RPMI8226 (cell line): ENCODE measurements at regions not wholly inside any gene's neighbourhood (a gene's known extent, or its start where the extent isn't known, plus 50 kb on each side); places are given as distances from the start of the nearest gene placed in this dataset.
"Not testable (repeated sequence)": the region's sequence is repeated elsewhere in the genome, so short reads cannot be mapped to it uniquely, and the experiment has no call there.

ENCODE experiments used
- DNase-seq: peaks from one replicate; pipeline ENCODE4 v3.0.0-alpha.2; 2015

GRCh38 chr6:14782921-14783464 lies 462.9 kb upstream of the JARID2 start:
- DNase-seq, result not testable (repeated sequence)

- no peak for DNase-seq
These were observed 462.3 kb upstream of the JARID2 start for GRCh38 chr6:14783594-14783993.

- peak; percentile 51 for DNase-seq
These were observed 461.0 kb upstream of the JARID2 start for GRCh38 chr6:14784596-14785492.

DNA sequence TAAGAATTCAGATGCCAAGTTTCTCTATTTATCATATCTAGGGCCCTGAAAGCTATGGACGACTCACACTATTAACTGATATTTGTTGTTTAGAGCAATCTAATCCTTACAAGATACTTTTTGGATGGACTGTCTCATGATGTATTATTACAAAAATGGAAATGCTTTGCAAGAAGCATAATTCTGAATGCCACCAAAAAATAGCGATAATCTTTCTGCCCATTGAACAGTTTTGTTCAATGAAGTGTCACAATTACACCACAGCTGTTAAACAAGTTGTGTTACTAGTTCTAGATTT lies 460.4 kb upstream of the JARID2 start:
- DNase-seq, result no peak

- DNase-seq, result no peak
These were observed 459.9 kb upstream of the JARID2 start for GRCh38 chr6:14786008-14786407.

DNA sequence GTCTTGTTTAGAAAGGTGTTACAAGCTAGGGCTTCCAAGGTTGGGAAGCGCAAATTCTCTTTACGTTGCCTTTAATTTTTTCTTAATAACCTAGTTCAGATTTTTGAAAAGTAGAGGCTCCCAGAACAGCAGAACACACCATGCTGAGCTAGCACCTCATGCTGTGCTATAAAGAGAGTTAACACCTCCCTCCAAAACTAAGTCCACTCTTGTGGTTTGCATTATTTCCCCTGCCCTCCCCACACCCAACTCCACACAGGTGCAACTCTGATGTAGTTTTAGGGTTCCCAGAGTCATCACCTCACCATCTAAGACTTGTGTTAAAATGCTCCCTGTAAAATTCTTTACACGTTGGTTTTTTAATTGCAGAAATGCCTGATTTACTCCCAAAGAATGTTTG lies 459.4 kb upstream of the JARID2 start:
- peak; percentile 92 for DNase-seq

DNA sequence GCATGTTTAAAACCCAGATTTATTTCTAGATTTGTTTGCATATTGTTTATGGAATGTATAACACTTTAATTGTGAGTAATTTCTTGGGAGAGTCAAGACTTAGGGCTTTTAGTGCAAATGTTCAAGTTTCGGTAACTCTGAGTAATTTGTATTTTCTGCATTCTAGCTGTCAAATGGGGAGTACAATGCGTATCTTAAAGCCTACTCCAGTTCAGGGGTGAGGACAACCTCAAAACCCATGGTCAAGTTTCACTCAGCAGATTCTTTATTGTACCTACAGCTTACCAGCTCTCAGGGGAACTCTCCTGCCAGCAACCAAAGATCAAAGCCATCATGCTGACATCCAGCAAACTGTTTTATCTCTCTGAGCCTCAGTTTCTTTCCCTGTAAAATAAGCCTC lies 458.6 kb upstream of the JARID2 start:
- DNase-seq, result peak; percentile 17

GRCh38 chr6:14787677-14788076 lies 458.2 kb upstream of the JARID2 start:
- no peak for DNase-seq

- no peak for DNase-seq
These were observed 455.9 kb upstream of the JARID2 start for GRCh38 chr6:14789996-14790395.

GRCh38 chr6:14790976-14791375 lies 454.9 kb upstream of the JARID2 start:
- no peak for DNase-seq

- no peak for DNase-seq
These were observed 454.3 kb upstream of the JARID2 start for GRCh38 chr6:14791526-14791925.

DNA sequence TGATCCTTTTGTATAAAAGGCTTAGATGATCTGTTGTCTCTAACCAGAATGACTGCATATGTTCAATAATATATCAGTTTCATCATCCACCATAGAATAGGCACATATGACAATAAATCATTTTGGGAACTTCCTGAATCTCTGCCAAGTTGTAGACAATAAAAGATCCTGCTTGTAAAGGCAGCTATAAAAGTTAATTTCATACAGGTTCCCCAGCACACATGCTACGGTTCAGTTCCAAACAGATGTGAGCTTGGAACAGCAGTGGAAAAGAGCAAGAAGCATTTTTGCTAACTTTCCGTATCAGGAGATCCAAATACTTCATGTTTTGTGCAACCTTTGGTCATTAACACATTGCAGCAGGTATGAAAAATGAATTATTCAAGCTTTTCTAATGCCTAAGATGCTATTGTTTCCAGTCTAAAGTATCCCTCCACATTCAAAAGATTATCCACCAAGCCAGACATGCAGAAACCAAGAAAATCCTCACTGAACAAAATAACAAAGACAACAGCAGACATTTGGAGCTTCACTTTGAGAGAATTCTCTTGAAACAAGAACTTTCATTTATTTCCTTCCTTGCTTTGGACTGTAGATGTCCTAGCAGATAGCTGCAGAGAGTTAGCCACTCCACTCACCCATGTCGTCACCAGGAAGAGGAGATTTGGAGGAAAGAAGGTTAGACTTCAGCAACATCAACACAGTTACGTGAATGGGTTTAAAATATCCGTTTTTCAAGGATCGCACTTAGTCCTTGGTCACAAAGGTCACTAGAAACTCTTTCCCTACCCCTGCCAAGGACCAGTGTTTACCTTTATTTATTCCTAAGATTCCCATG lies 453.5 kb upstream of the JARID2 start:
- DNase-seq, result no peak

DNA sequence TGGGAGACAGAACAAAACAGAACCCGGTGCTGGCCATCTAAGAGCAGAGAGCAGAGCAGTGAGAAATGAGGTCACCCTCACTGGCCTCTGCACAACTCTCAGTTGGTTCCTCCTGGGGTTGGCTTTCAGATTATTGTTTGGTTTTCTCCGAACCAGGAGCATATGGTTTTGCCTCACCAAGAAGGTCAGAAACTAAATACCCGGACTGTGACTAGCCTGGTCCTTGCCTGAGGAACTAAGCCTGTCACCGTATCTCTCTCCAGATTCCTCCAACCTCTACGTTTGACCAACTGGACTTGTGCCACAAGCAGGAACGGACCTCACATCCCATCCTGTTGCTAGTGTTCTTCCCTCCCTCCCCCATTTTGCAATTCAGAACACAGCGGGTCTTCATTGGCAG lies 450.4 kb upstream of the JARID2 start:
- DNase-seq, result no peak

DNA sequence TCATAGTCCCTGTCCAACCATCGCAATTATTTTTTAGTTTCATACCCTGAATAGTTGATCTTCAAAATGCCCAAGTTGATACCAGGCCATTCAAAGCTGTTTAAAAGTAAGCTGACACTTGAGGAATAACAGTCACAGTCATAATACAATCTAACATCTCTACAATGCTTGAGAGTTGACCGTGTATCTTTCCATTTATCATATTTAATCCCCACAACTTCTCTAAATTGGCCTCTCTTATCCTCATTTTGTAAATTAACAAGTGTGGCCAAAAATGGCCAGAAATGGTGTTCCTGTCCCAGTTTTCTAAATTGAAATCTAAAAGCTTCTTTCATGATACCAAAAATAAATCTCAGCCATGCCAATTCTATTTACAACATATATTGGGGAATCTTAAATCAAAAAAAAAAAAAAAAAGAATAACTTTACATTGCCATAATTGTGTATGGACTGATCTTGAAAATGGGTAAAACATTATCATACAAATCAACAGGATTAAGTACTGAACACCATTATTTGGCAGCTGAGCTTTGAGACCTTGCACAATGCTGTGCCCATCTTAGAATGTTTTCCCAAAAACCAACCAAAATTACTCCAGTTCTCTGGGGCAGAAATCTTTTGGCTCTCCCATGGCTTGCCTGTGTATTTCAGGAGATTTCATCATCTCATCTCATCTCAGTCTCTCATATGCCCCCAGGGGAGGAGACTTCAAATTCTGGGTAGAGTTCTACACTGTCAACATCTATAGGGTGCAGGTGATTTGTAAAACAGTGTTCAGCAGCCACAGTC lies 448.7 kb upstream of the JARID2 start:
- no peak for DNase-seq

DNA sequence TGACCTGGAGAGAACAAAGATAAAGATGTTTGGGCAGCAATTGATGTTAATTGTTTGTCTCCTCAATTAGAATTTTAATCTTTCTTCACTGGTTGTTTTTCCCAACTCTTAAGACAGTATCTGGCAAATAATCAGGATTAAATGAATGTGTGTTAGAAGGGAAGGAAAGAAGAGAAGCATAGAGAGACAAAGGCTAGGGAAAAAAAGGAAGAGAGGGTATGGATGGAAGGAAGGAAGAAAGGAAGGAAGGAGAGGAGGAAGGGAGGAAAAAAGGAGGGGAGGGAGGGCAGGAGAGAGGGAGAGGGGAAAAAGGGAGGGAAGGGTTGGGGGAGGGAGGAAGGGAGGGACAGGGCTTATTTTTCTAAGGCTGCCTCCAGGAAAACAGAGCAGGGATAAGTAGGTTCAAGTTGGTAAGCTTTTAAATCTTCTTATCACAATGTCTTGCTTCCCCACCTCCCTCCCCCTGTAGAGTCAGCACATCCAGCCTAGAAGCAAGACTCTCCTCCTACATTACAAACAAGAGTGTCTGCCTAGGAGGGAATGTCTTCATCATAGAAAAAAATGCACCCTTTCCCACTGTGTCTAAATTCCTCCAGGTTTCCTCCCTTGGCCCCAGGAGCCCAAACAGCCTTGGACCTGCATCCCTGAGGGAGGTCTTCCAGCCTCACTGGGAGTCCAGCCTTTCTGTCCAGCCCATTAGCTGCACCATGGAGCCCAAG lies 447.8 kb upstream of the JARID2 start:
- DNase-seq, result no peak

DNA sequence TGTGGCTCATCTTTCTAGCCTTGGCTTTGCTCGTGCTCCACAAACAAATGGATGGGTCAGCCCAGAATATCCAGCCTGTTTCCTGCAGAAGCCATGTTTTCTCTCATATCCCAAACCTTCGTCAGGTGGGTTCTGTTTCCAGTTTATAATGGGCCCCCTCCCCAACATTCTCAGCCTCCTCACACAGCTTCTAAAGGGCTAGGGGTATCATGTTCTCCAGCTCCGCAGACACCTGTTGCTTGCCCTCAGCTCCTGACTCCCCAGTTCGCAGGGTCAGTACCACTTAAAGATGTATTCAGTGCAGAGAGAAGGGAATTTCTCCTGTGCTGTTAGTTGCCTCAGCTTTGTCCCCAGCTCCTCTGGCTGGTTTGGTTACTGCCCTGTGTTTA lies 447.3 kb upstream of the JARID2 start:
- DNase-seq, result no peak

DNA sequence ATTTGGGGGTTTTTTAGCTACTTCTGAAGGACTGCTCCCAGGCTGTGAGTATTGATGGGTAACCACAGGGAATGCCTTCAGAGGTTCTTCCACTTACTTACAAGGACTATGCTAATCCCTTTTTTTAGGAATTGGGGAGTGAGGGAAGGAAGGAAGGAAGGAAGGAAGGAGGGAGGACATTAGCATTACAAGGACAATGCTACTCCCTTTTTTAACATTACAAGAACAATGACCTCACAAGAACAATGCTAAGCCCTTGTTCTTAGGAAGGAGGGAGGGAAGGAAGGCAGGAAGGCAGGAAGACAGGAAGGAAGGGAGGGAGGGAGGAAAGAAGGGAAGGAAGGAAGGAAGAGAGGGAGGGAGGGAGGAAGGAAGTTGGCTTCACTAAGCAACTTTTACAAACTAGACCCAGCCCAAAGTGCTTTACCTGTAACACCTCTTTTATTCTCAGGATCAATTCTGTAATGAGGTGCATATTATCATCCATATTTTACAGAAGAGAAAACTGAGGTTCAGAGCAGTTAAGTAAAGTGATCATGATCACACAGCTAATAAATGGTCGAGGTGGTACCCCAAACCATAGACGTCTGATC lies 446.8 kb upstream of the JARID2 start:
- no peak for DNase-seq

- peak; percentile 86 for DNase-seq
These were observed 445.9 kb upstream of the JARID2 start for GRCh38 chr6:14799928-14800327.

- DNase-seq, result peak; percentile 96
These were observed 443.2 kb upstream of the JARID2 start for GRCh38 chr6:14802514-14803160.

GRCh38 chr6:14804001-14804784 lies 441.7 kb upstream of the JARID2 start:
- peak; percentile 93 for DNase-seq

GRCh38 chr6:14804785-14805210 lies 441.1 kb upstream of the JARID2 start:
- peak; percentile 89 for DNase-seq
